ENCODE measurements at regions not wholly inside any gene's neighbourhood (a gene's known extent, or its start where the extent isn't known, plus 50 kb on each side); places are given as distances from the start of the nearest gene placed in this dataset.

DNA sequence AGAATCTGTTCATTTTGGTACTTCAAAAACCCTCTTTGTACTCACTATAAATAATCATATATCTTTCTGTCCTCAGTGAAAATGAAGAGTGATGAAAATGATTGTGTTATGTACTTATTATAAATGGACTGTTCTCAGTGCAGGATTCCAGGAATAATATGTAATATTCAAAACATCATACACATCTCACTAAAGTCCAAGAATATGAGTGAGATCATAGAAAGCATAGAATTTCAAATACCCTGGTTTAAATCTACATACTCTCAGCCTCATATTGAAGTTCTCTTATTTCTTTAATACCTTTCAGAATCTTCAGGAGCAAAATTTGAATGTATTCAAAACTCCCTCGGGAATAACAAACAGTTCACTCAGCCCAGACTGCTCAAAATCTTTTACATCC, 868.0 kb downstream of the SLITRK6 start:
- no peak for DNase-seq

DNA sequence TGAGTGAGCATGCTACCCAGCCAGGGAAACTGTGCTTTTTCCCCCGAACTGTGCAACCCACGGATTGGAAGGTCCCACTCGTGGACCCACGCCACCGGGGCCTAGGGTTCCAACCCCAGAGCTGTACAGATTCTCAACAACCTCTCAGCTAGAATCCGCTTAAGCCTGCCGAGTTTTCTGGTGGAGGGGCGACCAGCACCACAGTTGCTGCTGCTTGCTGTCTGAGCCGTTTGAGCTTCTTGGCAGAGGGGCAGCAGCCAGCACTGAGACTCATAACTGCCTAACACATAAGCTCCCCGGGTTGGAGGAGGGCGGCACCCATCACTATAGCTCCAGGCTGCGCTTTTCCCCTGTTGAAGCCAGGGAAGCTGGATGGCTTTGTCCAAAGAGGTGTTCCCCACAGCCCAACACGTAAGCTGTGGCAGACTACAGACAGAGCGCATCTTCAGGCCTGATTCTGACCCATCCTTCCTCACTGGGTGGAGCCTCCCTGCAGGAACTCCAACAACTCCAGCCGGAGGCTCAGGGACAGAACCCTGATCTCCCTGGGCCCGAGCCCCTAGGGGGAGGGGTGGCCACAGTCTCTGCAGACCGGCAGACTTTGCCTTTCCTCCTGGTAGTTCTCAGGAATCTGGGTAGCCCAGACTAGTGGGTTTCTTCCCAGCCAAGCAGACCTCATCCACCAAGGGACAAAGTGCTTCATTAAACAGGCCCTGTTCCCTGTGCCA, 871.6 kb downstream of the SLITRK6 start:
- DNase-seq, result no peak

DNA sequence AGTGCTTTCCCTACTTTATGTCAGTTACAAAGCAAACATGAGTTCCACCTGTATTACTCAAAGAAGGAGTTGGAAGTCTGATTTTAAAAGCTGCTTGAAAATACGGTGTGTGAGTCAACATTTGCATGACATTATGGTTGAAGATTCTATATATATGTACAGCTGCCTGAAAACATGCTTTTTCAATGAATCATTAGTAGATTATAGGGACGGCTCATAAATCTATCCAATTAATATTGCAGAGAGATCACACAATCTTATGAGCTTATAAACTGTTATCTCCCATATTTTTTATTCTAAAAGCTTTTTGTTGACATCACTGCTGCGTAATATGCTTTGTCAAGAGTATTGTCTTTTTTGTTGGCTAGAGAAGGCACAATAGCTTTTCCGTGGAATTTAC, 873.8 kb downstream of the SLITRK6 start:
- no peak for DNase-seq

DNA sequence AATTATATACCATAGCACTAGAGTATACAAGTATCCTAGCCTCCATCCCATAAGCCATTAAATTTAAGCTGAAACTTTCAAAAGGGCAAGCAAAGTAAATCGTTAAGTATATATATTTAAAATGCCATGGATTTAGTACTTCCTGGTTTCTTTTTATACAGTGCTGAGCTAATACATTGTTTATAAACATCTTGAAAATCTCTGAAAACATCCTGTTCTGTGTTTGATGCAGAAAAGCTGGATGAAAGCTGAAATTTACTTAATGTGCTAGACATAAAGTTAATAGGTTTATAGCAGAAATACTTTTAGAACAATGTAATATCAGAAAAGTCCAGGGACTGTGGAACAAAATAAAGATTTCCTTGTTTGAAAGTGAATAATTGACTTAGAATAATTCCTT, 875.4 kb downstream of the SLITRK6 start:
- DNase-seq, result no peak

DNA sequence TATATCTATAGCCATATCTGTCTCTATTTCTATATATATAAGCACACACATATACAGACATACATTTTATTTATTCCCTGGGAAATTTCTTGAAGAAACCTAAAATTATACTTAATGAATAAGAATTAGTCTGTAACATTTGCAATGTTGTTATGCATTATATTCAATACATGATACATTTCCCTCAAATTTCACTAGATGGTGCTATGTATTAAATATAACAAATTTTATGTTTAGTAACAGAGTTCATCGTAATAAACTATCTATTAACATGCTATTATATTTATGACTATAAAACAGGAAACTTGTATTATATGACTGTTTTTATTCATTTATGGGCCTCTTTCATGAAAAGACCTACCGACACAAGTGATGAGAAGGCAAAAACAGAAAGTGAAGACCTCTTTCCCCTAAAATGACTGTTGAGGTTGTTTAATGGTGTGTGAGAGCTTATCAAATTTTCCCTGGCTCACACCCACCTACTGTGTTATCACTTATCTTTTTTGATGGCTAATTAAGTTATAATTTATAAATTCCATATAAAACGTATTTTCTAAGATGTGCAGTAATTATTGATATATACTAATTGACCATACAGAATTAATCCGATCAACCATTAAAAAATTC, 881.9 kb downstream of the SLITRK6 start:
- DNase-seq, result no peak

DNA sequence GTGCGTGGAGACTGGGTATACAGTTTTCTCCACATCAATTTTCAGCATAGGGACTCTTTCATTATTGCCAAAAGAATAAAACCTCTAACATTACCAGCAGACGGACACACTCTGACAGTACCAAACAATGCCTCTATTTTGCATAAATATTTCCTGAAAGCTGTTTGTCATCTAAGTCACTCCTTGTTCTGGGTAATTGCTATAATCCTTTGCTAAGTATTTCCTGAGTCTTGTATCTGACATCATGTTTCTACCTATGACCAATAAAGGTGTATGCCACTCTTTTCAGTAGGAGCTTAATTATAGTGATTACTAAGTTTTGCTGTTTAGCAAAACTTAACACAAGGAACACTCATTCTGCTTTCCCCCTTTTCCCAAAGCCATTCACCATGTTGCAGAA, 886.5 kb downstream of the SLITRK6 start:
- no peak for DNase-seq

DNA sequence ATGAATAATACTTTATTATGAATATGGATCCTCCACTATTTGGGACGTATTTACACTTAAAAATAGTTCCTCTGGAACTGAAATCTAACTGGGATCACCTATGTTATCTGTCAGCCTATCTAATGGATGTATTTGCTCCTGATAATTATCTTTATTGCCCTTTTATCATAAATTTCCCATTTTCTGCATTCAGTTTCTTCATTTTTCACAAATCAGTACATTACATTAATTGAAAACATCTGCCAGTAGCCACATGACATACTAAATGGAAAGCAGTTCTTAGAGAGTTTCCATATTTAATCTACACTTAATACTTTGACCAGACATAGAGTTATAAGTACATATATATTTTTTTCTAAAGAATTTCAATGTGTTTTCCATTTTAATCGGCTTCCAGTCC, 888.8 kb downstream of the SLITRK6 start:
- no peak for DNase-seq

DNA sequence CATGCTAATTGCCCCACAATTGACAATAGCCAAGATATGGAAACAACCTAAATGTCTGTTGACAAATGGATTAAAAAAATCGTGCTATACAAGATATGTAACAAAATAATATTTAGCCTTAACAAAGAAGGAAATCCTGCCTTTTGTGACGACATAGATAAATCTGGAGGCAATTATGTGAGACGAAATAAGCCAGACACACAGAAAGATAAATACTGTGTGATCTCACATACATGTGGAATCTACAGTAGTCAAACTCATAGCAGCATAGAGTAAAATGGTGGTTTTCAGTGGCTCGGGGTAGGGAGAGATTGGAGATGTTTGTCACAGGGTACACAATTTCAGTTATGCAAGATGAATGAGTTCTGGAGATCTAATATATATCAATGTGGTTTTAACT, 895.8 kb downstream of the SLITRK6 start:
- DNase-seq, result no peak

DNA sequence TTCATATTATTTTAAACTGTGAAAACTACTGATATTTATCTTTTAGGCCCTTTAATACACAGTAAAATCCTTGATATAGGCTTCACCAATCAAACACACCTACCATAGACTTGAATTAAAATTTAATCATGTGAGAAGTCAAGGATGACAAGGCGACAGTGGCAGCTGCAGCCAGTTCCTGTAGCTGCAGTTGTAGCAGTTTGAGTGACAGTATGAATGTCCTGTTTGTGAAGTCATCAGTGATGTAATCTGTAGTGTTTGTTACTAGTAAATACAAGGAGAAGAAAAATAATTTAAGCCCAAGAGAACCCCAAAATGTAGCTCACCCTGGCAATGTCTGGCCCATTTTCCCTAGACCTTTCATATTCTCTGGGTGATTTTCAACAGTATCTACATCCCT, 897.0 kb downstream of the SLITRK6 start:
- no peak for DNase-seq

DNA sequence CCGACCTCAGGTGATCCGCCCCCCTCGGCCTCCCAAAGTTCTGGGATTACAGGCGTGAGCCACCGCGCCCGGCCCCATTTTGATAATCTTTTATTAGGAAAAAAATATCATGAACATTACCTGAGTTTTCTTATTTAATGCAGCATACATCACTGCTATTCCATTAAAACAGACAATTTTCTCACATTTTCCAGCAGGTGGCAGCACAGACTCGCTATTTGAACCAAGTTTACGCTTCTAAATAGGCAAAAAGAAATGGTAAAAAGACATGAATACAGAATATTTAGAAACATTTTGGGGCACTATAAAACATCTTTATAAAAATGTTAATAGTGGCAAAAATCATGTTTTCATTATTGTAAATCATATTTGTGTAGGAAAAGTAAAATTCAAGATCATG, 903.1 kb downstream of the SLITRK6 start:
- peak in 1 of 2 donors; percentile 26 for DNase-seq

DNA sequence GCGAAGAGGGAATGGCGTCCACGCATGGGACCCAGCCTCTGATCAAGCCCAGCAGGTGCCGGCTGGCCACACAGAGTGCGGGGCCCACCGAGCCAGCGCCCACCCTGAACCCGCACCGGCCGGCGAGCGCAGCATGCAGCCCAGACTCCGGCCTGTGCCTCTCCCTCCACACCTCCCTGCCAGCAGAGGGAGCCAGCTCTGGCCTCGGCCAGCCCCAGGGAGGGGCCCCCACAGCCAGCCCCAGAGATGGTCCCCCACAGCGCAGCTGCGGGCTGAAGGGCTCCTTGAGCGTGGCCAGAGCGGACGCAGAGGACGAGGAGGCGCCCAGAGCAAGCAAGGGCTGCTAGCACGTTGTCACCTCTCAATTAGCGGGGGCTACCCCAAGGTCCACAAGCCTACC, 904.5 kb downstream of the SLITRK6 start:
- DNase-seq, result no peak

DNA sequence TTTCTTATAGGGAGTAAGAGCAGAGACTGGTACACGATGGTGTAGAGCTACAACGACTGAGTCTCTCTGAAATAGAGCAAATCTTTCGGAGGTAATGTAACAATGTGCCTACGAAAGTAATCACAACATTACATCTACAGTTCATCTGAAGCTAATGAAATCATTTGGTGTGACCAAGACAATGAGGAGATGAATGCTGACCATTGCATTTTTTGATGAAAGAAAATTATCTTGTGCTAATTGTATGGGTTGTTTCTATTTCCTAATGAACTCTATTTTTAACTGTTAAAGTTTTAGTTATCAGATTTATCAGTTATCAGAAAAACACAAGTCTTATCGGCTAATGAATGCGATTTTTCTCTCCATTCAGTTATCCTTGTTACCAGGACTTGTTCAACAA, 913.4 kb downstream of the SLITRK6 start:
- no peak for DNase-seq

DNA sequence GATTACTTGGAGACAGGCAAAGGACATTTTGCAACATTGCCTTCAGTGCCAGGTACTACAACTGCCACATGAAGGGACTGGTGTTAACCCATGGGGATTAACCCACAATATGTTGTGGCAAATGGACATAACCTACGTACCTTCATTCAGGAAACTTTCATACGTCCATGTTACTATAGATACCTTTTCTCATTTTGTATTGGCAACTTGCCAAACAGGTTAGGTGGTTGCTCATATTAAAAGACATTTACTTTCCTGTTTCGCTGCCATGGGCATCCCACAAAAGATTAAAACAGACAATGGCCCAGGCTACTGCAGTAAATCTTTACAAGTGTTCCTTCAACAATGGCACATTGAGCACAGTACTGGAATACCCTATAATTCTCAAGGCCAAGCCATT, 925.3 kb downstream of the SLITRK6 start:
- no peak for DNase-seq

DNA sequence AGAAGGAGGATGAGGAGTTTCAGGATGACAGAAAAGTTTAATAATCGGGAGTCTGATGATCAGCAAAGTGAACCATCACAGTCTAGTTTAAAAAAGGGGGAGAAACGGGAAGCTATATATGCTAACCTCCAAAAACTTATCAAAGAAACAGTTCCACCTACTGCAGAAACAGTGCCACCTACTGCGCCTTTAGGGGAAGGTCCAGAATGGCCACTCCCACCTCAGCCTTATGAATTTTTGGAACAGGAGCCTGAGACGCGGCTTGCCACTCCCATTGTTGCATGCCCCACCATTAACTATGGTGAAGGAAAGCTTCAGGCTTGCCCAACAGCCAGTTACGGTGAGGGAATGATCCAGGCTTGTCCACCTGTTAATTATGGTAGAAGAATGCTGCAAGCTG, 929.0 kb downstream of the SLITRK6 start:
- no peak for DNase-seq

DNA sequence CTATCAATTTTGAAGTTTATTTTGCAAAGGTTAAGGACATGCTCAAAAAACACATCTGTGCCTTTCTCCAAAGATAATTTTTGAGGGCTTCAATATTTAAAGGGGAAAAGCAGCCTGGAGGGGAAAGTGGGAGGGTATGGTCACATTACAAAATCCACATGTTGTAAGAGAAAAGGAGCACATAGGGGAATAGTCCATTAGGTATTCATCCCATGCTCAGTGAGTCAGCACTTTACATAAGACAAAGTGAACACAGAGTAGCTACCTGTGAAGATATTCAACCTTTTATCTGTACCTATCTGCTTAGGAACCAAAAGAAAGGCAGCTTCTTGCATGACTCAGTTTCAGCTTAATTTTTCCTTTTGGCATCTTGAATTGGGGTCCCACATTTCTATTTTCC, 932.0 kb downstream of the SLITRK6 start:
- DNase-seq, result no peak

DNA sequence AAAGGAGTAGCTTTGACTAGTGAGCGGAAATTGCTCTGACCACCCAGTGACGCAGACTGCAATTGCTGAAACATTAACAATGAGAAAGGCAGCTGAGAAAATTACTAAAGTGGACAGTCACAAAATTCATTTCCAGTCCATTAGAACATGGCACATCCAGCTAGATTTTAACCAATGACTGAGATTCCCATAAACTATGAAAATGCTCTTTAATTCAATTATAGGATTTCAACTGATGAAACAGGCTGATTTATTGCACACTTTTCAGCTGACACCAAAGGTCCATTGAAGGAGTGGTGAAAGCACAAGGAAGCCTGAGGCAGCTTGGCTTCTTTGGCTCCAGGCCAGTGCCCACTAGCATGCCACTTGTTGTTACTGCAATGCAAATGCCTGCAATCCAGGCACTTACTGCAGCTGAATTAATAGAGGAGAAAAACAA, 933.4 kb downstream of the SLITRK6 start:
- no peak for DNase-seq

DNA sequence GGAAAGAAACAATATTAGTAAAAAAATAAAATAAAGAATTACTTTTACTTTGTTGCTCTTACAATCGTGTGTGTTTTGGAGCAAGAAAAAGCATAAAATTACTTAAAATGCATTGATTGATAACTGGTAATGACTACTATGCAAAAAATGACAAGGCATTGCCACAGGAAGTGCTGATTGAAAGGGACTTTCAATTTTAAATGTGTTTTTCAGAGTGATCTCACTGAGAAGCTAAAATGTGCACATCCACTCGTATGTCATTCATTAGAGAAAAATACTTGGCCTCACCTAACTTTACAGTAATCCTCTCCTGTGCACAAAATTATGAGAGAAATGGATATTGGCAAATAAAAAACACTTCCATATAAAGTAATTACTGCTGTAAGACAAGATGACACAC, 934.9 kb downstream of the SLITRK6 start:
- DNase-seq, result no peak

DNA sequence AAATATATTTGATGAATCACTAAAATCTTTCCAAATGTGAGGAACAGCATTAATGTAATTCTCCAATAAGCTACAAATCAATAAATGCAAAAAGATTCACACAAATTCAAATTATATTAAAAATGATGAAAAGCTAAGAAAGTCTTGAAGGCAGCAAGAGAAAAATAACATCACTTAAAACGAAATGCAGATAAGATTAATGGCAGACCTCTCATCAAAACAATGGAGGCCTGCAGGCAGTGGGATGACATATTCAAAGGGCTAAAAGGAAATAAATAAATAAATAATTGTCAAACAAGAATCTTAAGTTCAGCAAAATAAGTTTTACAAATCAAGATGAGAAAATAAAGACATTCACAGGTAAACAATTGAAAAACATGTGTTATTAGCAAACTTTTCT, 952.1 kb downstream of the SLITRK6 start:
- no peak for DNase-seq

DNA sequence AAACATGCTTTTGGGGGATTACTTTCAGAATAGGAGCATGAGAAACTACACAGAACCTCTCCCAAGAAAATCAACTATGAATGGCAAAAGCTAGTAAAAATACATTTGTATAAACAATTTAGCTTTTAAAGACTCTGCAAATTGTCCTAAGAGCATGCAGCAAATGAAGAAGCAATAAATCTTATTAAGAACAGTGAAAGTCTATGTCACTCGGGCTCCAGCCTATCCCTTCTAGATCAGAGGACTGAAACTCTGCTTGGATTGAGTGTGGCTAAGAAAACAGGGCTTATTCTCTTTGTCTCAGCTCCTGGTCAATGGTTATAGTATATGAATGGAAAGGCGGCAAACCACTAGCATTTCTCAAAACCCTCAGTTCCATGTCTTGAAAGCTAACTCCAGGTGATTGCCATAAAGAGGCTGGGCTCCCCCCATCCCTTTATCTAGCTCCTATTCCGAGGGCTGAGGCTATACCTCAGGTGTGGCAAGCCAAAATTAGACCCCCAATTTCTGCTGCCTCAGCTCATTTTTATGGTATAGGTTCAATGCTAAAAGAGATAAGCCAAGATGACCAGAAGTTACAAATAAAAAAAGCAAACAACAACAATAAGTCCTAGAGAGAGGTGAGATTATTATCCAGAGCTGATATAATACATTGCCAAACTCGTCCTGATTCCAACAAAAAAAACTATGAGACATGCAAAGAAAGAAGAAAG, 953.2 kb downstream of the SLITRK6 start:
- DNase-seq, result no peak

DNA sequence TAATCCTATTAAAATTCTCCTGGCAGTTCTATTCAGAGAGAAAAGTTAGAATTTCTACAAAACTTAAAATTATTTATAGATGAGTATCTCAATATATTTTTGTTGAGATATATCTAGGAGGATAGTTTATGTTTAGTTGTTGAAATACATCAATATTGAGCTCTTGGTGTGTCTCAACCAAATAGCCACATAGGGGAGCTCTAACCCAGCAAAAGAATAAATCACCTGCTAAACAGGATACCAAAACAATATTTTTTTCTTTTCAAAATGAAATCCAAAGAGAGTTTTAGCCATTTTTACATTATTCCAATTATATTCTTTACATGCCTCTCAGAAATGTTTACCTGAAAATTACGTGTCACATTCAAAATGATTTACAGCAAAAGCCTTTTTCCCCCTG, 954.7 kb downstream of the SLITRK6 start:
- DNase-seq, result no peak

DNA sequence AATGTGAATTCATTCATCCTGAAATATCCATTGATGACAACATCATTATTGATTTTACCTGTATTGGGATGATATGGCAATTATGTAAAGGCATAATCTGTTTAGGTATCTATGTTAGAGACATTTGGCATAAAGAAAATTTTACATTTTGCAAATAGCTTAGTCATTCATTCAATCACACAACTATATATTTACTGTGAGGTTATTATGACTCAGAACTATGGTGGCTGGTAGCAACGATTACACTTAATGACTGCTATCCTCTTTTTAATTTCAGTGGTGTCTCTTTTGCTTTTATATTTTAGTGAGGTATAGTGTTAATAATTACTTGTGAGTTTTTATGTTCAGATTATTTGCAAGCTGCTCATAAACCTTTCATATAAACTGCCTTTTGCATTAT, 955.9 kb downstream of the SLITRK6 start:
- DNase-seq, result no peak

DNA sequence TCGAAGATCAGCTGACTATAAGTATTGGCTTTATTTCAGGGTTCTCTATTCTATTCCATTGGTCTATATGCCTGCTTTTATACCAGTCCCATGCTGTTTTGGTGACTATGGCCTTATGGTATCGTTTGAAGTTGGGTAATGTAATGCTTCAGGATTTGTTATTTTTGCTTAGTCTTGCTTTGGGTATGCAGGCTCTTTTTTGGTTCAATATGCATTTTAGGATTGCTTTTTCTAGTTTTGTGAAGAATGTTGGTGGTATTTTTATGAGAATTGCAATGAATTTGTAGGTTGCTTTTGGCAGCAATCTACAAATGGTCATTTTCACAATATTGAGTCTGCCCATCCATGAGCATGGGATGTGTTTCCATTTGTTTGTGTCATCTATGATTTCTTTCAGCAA, 951.9 kb upstream of the SLITRK1 start:
- DNase-seq, result no peak

DNA sequence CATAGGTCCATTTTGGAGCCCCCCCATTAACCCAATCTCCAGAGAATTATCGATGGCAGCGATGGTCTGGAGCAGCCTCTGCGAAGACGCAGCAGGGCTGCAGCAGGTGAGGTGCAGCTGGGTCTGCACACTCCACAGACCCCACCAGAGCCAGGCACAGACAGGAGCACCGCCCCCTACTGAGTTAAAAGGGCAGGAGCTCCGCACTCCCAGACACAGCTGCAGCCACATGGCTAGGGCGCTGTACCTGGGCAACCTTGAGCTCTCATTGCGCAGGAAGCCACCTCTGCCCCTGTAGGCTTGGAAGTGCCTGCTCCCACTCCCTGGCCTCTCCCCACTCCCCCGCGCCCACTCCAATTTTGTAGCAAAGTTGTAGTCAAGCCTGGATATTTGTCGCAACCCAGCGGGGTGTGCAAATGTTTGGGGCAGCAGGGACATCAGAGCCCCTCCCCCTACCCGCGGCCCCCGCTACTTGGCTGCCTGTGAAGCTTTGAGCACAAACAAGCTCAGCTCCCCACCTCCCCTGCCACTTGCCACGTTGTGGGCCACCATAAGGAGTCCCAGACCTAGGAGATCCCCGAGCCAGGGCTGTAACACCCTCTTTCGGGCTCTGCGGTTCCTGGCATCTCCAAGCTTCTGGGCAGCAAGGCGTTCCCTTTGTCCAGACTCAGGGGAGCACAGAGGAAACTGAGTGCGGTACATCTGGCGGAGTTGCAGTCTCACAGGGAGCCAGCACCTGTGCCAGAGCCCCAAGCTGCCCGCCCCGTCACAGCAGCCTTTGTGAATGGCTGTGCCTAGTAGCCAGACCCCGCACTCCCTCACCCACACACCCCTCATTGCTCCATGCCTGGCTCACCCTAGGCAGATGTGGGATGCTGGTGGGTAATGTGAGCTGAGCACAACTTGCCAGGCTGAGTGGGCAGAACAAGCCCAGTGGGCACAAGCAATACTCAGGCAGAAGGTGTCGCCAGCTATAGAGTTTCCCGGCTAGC, 949.7 kb upstream of the SLITRK1 start:
- DNase-seq, result no peak

All from CD4-positive, alpha-beta T cell treated with Interleukin-4 for 1 hour (primary cell).